HepG2 (cell line): ENCODE measurements at regions not wholly inside any gene's neighbourhood (a gene's known extent, or its start where the extent isn't known, plus 50 kb on each side); places are given as distances from the start of the nearest gene placed in this dataset.

ENCODE experiments used
- BCL3 ChIP-seq: sonication (generic); formaldehyde crosslinking; IDR thresholded peaks from 2 replicates; pipeline ENCODE4 v1.5.1; 2020; ENCODE audit warnings: mild to moderate bottlenecking, missing genetic modification reagents, moderate library complexity
- CTCF ChIP-seq: sonication (generic); formaldehyde crosslinking; IDR thresholded peaks from 2 replicates; pipeline ENCODE4 v1.5.0; 2020; ENCODE audit warnings: mild to moderate bottlenecking, missing genetic modification reagents, moderate library complexity
- GMEB2 ChIP-seq: IDR thresholded peaks from 2 replicates; pipeline ENCODE4 v1.6.1; 2016; ENCODE audit warnings: missing biosample characterization, missing genetic modification reagents, low read depth
- KDM5A ChIP-seq: fragments of 200-600 bp; sonication (generic); IDR thresholded peaks from 2 replicates; pipeline ENCODE4 v1.7.0; 2018; ENCODE audit warnings: antibody characterized with exemption, mild to moderate bottlenecking, low read length, borderline replicate concordance
- NR3C1 ChIP-seq: sonication (generic); formaldehyde crosslinking; IDR thresholded peaks from 2 replicates; pipeline ENCODE4 v1.4.0; 2020; ENCODE audit warnings: missing genetic modification reagents
- RAD21 ChIP-seq: fragments of 450-650 bp; formaldehyde crosslinking; IDR thresholded peaks from 2 replicates; pipeline ENCODE4 v1.5.0; 2020; ENCODE audit warnings: mild to moderate bottlenecking
- SRF ChIP-seq: IDR thresholded peaks from 2 replicates; pipeline ENCODE4 v1.6.1; 2011; ENCODE audit warnings: mild to moderate bottlenecking, low read depth, low read length, moderate library complexity
- YEATS2 ChIP-seq: sonication (generic); formaldehyde crosslinking; IDR thresholded peaks from 2 replicates; pipeline ENCODE4 v1.4.0; 2020; ENCODE audit warnings: missing genetic modification reagents, borderline replicate concordance
- ZBTB26 ChIP-seq: IDR thresholded peaks from 2 replicates; pipeline ENCODE4 v1.6.1; 2016; ENCODE audit warnings: missing compliant biosample characterization, missing genetic modification reagents, borderline replicate concordance
- ZNF777 ChIP-seq: sonication (generic); formaldehyde crosslinking; IDR thresholded peaks from 2 replicates; pipeline ENCODE4 v1.4.0; 2020; ENCODE audit warnings: missing genetic modification reagents

GRCh38 chr7:79930604-79931003, 204.0 kb upstream of the GNAI1 start:
- no peak for TF ChIP-seq YEATS2 (CRISPR knock-in tag)
- TF ChIP-seq SRF, result no peak
- TF ChIP-seq ZBTB26 (CRISPR knock-in tag), result no peak
- no peak for TF ChIP-seq RAD21 (CRISPR knock-in tag)
- no peak for TF ChIP-seq CTCF (CRISPR knock-in tag)
- no peak for TF ChIP-seq NR3C1 (CRISPR knock-in tag)
- TF ChIP-seq ZNF777 (CRISPR knock-in tag), result no peak
- no peak for TF ChIP-seq KDM5A
- no peak for TF ChIP-seq BCL3 (CRISPR knock-in tag)
- TF ChIP-seq GMEB2 (CRISPR knock-in tag), result no peak
